ENCODE measurements at regions not wholly inside any gene's neighbourhood (a gene's known extent, or its start where the extent isn't known, plus 50 kb on each side); places are given as distances from the start of the nearest gene placed in this dataset.
A peak's percentile ranks its signal among the peaks of the same experiment; 100 is the strongest.

DNA sequence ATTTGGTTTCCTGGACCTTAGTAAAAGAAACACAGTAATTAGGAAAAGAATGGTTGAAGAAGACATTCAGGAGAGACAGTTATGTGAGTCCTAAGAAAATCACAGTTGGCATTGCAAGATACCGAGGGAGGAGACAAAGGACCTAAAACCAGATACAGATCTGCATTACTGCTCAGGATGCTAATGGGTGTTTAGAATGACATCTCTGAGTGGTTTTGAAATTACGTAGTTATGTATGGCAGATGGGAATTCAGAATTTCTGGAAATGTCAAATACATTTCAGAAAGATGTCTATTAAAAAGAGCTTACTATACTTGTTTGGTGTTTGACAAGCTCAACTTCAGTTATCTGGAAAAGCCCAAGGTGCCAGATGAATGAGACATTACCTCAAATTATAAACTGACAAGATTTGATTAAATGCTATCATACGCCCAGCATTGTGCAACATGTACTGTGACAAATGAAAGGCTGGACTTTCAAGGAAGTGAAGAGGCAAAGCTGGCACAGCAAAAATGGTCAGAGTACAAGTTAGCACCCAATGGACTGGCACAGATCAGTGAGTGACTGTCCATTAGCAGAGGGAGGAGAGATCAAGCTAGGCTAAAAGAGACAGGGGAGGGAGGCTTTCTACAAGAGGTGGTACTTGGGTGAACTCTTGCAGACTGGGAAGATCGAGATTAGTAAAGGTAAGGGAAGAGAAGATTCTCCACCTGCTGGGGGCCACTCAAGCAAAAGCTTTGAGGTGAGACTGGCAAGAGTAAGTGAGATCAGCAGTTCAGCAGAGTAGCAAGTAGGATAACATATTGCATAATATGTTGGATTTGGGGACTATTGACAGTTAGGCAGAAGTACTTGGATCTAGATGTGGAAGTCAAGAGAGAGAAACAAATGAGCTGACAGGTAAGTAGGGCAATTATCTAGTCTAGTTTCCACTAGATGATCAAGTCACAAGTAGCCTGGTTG lies 168.9 kb downstream of the CYRIA start:
- DNase-seq, result no peak

- no peak for DNase-seq
Measured at GRCh38 chr2:16495509-16496208, 170.0 kb downstream of the CYRIA start.

GRCh38 chr2:16494836-16495508 lies 170.7 kb downstream of the CYRIA start:
- no peak for DNase-seq

GRCh38 chr2:16493788-16494187 lies 171.8 kb downstream of the CYRIA start:
- no peak for DNase-seq

DNA sequence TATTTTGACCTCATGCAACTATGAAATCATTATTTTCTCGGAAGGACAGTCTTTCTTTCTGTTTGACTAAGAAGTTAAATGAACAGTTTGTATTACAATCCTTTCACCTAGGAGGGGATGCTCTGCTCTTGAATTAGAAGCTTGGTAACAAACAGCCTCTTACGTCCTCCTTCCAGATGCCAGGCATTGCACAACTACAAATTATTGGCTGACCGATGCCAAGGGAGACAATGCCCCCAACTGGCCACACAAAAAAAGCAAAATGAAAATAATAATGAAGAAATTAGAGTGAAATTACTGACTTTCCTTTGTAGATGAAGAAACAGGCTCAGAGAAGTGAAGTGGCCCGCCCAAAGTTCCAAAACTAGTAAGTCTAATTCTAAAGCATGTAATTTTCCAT lies 177.9 kb downstream of the CYRIA start:
- peak; percentile 35 for DNase-seq

DNA sequence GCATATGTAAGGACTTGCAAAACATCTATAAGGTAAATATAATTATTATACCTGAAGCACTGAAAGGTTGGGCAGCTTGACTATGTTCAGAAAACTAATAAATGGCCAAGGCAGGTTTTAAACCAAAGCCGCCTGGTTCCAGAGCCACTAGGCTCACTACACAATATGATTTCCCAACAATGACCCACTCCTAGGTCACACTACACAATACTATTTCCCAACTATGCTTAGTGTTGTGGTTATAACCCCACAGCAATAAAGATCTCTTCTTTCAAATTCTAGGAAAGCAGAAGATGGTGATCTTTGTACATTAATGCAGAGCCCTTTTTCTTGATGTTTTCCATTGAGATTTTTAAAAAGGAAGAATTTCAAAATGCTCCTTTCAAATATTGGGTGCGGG lies 180.4 kb downstream of the CYRIA start:
- no peak for DNase-seq

DNA sequence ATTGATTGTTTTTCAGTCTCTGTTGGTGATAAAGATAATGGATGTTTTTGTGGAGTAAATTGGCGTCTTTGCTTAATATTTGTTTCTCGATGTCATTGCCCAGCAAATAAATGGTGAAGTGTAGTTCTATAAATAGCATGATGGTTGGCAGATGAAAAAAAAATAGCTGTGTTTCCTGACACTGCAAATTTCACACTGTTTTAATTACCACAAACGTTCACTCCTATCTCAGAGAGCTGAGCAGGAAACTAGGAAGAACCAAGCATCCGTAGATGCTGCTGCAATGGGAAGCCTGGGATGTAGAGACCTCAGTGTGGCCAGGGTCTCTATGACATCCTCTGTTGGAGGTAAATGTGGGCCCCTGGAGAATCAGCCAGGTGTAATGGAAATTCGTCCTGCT lies 183.2 kb downstream of the CYRIA start:
- no peak for DNase-seq

GRCh38 chr2:16481351-16481750 lies 184.3 kb downstream of the CYRIA start:
- DNase-seq, result no peak

DNA sequence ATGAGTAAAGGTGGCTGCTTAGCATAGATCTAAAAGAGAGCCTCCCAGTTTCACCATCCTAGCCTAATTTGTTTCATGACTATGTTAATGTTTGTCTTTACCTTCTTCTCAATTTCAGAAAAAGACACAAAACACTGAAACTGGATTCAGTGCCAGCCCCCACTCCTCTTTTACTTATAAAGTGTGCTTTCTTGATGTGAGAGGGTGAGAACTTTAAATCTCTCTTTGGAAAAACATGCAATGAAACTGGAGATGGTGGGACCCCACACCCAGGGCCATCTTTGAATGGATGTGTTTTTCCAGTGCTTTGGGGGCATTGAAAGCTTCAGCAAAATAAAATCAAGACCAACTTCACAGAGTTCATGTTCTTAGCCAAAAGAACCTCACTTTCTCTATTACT lies 185.9 kb downstream of the CYRIA start:
- no peak for DNase-seq

DNA sequence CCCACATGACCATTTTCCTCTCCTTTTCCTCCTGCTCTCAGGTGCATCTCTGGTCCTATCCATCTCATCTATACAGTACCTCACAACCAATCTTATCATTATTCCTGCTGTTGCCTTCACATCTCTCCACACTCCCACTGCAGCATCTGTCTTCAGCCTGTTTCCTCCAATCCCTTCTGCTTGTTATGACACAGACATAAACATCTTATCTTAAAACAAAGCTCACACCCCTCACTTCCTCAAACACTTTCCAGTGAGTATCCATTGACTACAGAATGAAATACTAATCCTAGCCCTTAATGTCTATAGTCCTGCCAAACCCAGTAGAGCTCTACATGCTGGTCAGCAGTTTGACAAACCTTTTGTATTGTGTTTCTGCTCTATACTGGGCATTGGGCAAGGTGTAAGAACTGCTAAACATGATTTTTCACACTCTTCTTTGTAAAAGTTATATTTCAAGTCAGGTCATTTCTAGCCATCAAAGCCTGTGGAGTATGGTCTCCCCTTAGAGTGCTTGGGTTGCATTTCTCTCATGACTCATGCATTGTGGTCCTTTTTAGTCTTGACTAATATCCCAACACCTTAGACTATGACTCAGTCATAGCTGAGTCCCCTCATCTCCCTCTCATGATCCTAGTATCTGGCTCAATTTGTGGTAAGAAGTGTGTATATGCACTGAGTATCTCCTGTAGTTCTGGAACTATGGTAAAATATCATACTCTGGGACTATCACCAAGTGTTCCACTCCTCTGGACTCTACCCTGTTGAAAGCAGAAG lies 187.0 kb downstream of the CYRIA start:
- no peak for DNase-seq

DNA sequence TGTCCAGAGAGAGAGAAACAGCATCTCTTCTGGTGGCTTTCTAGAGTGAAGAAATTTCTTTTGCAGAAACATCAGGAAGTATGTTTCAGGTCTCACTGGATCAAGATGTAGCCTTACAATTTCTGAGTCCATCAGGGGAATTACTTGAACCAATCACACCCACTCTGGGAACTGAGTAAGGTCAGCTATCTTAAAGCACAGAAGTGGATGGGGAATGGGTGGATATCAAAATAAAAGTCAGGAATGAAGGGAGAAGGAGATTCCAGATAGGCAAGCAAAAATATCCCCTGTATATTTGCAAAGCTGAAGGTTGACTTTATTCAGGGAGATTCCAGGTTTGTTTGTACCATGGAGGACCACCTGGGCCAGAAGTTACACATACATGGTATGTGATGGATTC lies 188.0 kb downstream of the CYRIA start:
- no peak for DNase-seq

DNA sequence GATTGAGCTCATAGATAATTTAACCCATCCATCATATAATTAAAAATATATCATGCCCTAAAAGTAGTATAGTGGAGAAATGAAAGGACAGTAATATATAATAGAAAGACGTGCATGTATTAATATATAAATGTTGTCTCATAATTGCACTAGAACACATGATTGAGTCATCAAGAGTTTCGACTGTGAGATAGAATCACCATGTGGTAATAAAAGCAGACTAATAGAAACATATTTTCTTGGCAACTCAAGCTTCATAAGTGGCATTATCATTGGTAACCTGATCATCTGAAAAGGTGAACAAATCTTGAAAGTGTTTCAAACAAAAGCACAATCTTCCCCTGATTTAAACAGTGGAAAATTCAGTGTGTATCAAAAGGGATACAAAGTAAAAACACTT lies 188.8 kb downstream of the CYRIA start:
- no peak for DNase-seq

DNA sequence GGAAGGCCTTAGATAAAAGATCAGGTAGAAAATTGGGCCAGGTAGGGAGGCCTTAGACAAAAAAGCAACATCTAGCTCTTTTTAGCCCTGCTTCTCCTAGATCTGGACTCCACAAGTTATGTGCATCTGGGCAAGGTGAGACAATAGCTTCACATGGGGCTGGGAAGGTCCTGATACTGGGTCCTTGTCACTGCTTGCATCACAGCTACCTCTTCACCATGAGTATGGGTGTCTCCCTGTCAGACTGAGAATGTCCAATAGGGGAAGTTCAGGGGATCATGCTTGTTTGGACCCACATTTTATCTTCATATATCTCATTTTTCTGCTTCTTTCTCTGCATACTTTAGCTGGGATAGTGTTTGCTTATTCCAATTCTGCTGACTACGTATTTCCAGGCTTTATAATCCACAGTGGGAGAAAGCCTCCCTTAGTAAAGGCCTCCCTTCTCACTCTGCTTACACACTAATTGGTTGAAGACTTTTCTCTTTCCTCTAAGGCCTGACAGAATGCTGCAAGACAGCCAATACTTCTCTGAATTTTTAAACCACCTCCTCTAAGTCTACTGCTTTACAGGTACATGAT lies 189.6 kb downstream of the CYRIA start:
- no peak for DNase-seq

DNA sequence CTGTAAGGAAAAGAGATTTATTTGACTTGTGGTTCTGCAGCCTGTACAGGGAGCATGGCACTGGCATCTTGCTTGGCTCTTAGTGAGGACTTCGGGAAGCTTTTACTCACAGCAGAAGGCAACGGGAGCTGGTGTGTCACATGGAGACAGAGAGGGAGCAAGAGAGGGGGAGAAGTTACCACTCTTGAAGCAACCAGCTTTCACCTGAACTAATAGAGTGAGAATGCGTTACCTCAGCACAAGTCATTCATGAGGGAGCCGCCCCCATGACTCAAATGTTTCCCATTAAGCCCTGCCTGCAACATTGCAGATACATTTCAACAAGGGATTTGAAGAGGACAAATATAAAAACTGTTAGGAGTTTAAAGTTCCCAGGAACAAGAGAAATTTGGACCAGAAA lies 190.0 kb downstream of the CYRIA start:
- no peak for DNase-seq

DNA sequence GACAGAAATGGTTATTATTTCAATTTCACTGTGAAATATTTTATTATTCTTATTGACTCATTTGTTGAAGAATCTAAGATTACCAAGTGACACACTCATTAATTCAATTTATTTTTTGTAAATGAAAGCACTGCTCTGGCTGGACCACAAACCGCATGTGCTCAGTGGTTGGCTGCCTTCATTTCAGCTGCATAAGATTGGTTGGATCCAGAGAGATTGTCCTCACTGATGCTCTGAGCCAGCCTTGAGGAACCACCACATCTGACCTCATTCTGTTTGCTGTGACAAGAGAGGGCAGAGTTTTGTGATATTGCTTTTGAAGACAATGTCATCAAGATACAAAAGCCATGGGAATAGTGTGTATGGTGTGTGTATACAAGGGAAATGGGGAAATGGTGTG lies 192.1 kb downstream of the CYRIA start:
- no peak for DNase-seq

DNA sequence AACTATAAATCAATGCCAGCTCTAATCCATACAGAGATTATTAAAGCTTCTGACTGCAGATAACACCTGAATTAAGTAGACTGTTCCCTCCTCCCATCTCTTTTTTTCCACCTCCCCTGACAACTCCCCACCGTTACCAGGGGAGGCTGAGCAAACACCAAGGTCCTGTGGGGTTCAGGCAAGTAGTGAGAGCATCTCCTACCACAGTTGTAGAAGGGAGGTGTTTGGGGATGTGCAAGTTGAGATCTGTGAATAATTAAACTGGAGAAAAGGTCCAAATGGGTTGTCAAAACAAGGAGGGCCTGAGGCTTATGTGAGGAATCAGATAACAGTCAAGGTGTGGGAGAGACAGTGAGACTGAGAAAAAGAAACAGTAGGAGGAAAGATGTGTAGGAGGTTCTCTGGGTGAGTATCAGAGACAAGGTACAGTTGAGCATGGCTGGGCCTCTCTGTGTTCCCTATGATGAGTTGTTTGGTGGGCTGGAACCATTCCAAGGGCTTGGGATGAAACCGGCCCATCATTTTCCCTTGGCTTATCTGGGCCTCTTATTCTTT lies 194.6 kb downstream of the CYRIA start:
- DNase-seq, result no peak

DNA sequence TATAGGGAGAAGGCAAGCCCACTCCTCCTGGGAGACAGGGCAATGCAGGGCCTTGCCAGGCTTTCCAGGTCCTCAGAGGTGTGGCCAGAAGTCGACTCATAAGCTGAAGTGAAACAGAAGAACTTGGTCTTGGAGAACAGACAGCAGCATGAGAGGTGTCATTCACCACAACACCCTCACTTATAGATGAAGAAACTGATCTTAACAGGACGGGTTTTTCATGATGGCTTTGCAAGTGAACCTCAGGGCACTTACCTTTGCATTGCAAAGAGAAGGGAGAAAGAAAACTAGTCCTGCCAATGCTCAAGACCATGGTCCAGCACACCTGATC lies 198.8 kb downstream of the CYRIA start:
- DNase-seq, result no peak

DNA sequence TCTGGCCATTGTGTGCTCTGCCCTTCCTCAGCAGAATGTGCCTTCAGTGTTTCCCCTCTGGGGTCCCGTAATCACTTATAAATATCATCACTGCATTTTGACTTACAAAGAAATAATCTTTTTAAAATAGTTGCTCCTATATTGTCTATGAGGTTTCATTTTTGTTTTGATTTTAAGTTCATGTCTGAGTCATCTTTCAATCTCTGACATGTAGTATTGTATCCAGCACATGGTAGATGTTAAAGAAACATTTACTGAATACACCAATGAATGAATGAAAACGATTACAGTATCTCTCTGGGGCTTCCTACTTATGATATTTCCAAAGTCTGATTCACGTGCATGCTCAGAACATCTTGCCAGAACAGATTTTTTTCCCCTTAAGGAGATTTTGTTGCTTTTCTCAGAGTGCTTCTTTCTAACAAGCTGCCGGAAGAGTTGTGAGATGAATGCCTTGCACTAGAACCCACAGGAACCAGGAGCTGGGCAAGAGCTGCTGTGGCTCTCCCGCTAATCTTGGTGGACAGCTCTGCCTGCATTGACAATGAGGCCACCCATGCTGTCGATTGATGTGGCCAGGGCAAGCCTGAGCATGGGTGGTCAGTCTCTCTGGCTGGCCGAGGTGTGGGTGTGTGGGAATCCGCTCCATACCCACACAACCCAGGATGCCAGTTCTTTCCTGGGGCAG lies 199.4 kb downstream of the CYRIA start:
- DNase-seq, result no peak

GRCh38 chr2:16464641-16465040 lies 201.0 kb downstream of the CYRIA start:
- no peak for DNase-seq

DNA sequence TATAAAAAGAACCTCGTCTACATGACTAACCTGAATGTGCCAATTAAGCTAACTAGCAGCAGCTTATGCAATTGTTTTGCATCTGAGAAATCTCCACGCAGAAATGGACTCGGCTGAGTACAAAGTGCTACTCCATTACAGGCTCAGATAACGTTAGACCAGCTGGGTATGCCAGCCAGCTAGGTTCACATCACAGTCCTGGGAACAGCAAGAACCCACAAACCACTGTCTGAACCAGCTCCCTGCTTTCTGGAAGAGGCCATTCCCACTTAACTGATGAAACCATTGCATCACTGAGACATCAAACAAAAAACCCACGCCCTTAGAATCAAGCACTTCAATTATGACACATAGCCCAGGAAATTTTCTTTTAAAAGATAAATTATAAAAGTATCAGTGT lies 202.7 kb downstream of the CYRIA start:
- DNase-seq, result no peak

DNA sequence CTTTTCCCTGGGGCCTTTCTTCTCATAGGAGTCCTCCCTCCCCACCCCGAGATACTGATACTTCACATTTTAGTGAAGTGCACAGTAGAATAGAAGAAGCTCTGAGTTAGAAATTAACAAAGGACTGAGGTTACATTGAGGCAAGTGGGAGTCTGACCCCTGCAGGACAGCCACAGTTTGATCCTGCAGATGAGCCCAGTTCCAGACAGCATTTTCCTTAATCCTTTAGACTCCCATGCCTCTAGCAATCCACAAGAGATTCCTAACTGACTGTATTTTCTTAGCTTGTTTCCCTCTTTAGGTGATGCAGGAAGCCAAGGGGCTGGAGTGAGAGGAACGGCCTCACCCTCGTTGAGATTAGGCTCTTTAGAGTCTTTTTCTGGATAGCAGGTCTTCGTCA lies 204.0 kb downstream of the CYRIA start:
- no peak for DNase-seq

GRCh38 chr2:16459606-16460005 lies 206.0 kb downstream of the CYRIA start:
- no peak for DNase-seq
